ENCODE measurements at regions not wholly inside any gene's neighbourhood (a gene's known extent, or its start where the extent isn't known, plus 50 kb on each side); places are given as distances from the start of the nearest gene placed in this dataset.

GRCh38 chr11:71355281-71355680 is 92.9 kb downstream of the DHCR7 start:
- Histone ChIP-seq H3K79me2 (ENCODE audit: insufficient read depth) (no peaks in the 10 kb centered on the region), H3K4me1 (ENCODE audit: control insufficient read depth in 1 of 2, insufficient read depth in 2 of 2, low read depth in 1 of 2, low read length in 1 of 2) (no peaks in the 10 kb centered on the region), H4K20me1 (ENCODE audit: insufficient read depth) (no peaks in the 10 kb centered on the region), H3K4me3 (ENCODE audit: low read depth in 2 of 2, low read length in 1 of 2) (no peak overlapping the region), H3K27ac (ENCODE audit: low read depth in 2 of 2, low read length in 1 of 2) (no peak overlapping the region), H3K9me2 (no peaks in the 10 kb centered on the region), H2AFZ (ENCODE audit: low read depth) (no peak overlapping the region), H3K9me3 (no peaks in the 10 kb centered on the region), H3K4me2 (no peak overlapping the region), H3F3A (replicated peaks; ENCODE audit: insufficient read depth) (no peaks in the 10 kb centered on the region), H3K27me3 (ENCODE audit: insufficient read depth) (no peaks in the 10 kb centered on the region), H3K9ac (no peak overlapping the region), H3K36me3 (replicated peaks in 1 of 2; ENCODE audit: control insufficient read depth in 1 of 2, insufficient read depth in 2 of 2, low read length in 1 of 2) (no peaks in the 10 kb centered on the region)
- CTCF ChIA-PET, result no interaction called here
- POLR2A ChIA-PET, result no interaction called here
- 36% methylated on average over 2 of the region's 2 CpGs for WGBS (ENCODE audit: low lambda C conversion rate)
- TF ChIP-seq EZH2phosphoT487 (IDR thresholded peaks at IDR 0.05; ENCODE audit: borderline replicate concordance, low read depth) (no peak), IRF3 (IDR thresholded peaks at IDR 0.05; ENCODE audit: low read depth, low read length) (no peak), JUND (IDR thresholded peaks at IDR 0.05) (no peak), RXRA (IDR thresholded peaks at IDR 0.05; ENCODE audit: borderline replicate concordance, low read depth) (no peak), ELF1 (IDR thresholded peaks at IDR 0.05) (no peak), GABPA (IDR thresholded peaks at IDR 0.05; ENCODE audit: low read depth) (no peak), TCF12 (IDR thresholded peaks at IDR 0.05) (no peak), RFX5 (IDR thresholded peaks at IDR 0.05; ENCODE audit: low read length) (no peak), RCOR1 (IDR thresholded peaks at IDR 0.05; ENCODE audit: low read length) (no peak), FOXM1 (IDR thresholded peaks at IDR 0.05; ENCODE audit: low read depth) (no peak), FOXJ3 (CRISPR knock-in tag; IDR thresholded peaks at IDR 0.05) (no peak), POLR2AphosphoS5 (IDR thresholded peaks at IDR 0.05; ENCODE audit: low read depth, low read length) (no peak), GATA2 (CRISPR knock-in tag; IDR thresholded peaks at IDR 0.05) (no peak), TAF1 (IDR thresholded peaks at IDR 0.05; ENCODE audit: borderline replicate concordance, low read depth, low read length) (no peak), YY1 (IDR thresholded peaks at IDR 0.05; ENCODE audit: low read depth) (no peak)
- DNase-seq, result no peak

DNA sequence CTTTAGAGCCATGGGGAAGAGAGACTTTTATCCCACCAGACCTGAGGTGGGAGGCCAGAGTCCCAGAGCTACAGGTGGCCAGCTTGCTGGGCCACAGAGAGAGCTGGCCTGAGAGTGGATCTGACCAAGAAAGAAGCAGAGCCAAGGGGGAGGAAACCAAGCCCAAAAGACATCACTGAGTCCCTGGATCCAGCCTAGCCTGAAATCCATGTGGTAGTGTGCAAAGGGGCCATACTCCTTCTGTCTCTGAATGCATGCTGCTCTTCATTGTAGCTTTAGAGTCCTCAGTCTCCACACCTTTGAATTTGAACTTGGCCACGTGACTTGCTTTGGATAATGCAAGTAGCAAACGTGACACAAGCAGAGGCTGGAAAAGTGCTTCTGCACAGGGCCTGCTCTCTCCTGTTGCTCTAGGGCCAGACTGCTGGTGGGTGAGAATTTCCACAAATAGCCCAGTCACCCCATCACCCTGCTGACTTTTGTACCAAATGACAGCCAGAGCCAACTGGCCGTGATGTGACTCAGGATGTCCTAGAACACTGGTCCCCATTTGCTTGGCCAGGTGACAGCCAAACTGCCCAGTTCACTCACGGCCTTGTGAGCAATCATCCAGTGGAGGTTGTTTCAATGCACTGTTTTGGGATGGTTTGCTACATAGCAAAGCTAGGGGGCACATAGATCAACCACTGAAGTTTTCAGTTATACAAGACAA is 93.6 kb downstream of the DHCR7 start:
- no peaks in the 10 kb centered on the region for H3K79me2 ChIP-seq (ENCODE audit: insufficient read depth)
- H3K4me3 ChIP-seq (ENCODE audit: low read depth in 2 of 2, low read length in 1 of 2), result no peak overlapping the region
- H3K9me3 ChIP-seq, result no peaks in the 10 kb centered on the region
- no peaks in the 10 kb centered on the region for H3K27me3 ChIP-seq (ENCODE audit: insufficient read depth)
- no peaks in the 10 kb centered on the region for H3K9me2 ChIP-seq
- no peak overlapping the region for H3K9ac ChIP-seq
- DNase-seq, result no peak
- H3K36me3 ChIP-seq (replicated peaks in 1 of 2; ENCODE audit: control insufficient read depth in 1 of 2, insufficient read depth in 2 of 2, low read length in 1 of 2), result no peaks in the 10 kb centered on the region
- ChIA-PET CTCF (no interaction called here), POLR2A (no interaction called here)
- H4K20me1 ChIP-seq (ENCODE audit: insufficient read depth), result no peaks in the 10 kb centered on the region
- no peaks in the 10 kb centered on the region for H3K4me1 ChIP-seq (ENCODE audit: control insufficient read depth in 1 of 2, insufficient read depth in 2 of 2, low read depth in 1 of 2, low read length in 1 of 2)
- no peak for TF ChIP-seq IRF3 (IDR thresholded peaks at IDR 0.05; ENCODE audit: low read depth, low read length)
- no peak for TF ChIP-seq RAD21 (IDR thresholded peaks at IDR 0.05; ENCODE audit: low read length)
- TF ChIP-seq, protein P1, sequence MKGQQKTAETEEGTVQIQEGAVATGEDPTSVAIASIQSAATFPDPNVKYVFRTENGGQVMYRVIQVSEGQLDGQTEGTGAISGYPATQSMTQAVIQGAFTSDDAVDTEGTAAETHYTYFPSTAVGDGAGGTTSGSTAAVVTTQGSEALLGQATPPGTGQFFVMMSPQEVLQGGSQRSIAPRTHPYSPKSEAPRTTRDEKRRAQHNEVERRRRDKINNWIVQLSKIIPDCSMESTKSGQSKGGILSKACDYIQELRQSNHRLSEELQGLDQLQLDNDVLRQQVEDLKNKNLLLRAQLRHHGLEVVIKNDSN (IDR thresholded peaks at IDR 0.05; ENCODE audit: borderline replicate concordance, low read depth), result no peak
- TF ChIP-seq MAX (IDR thresholded peaks at IDR 0.05; ENCODE audit: low read depth), result no peak
- no peak for TF ChIP-seq EZH2phosphoT487 (IDR thresholded peaks at IDR 0.05; ENCODE audit: borderline replicate concordance, low read depth)
- no peak for TF ChIP-seq SMC3 (IDR thresholded peaks at IDR 0.05; ENCODE audit: low read depth, low read length)
- TF ChIP-seq ELF1 (IDR thresholded peaks at IDR 0.05), result no peak
- TF ChIP-seq NFIC (IDR thresholded peaks at IDR 0.05; ENCODE audit: borderline replicate concordance), result no peak
- TF ChIP-seq, protein P2, sequence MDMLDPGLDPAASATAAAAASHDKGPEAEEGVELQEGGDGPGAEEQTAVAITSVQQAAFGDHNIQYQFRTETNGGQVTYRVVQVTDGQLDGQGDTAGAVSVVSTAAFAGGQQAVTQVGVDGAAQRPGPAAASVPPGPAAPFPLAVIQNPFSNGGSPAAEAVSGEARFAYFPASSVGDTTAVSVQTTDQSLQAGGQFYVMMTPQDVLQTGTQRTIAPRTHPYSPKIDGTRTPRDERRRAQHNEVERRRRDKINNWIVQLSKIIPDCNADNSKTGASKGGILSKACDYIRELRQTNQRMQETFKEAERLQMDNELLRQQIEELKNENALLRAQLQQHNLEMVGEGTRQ (IDR thresholded peaks at IDR 0.05; ENCODE audit: borderline replicate concordance, low read depth, low read length), result no peak
- TF ChIP-seq GATA2 (CRISPR knock-in tag; IDR thresholded peaks at IDR 0.05), result no peak
- no peak for TF ChIP-seq RCOR1 (IDR thresholded peaks at IDR 0.05; ENCODE audit: low read length)
- no peak for TF ChIP-seq EP300 (IDR thresholded peaks at IDR 0.05; ENCODE audit: borderline replicate concordance in 1 of 2, low read depth in 1 of 2, low read length in 1 of 2)
- TF ChIP-seq CHD2 (IDR thresholded peaks at IDR 0.05; ENCODE audit: low read length, partially characterized antibody), result no peak
- WGBS (ENCODE audit: low lambda C conversion rate), result 8% methylated on average over 4 of the region's 4 CpGs
- no peaks in the 10 kb centered on the region for H3F3A ChIP-seq (replicated peaks; ENCODE audit: insufficient read depth)
- no peak overlapping the region for H2AFZ ChIP-seq (ENCODE audit: low read depth)
- no peak overlapping the region for H3K4me2 ChIP-seq
- H3K27ac ChIP-seq (ENCODE audit: low read depth in 2 of 2, low read length in 1 of 2), result no peak overlapping the region

All from SK-N-SH (cell line).